NOMO-1 treated with dmso at 0.1 percent for 144 hours (cell line): ENCODE measurements at regions not wholly inside any gene's neighbourhood (a gene's known extent, or its start where the extent isn't known, plus 50 kb on each side); places are given as distances from the start of the nearest gene placed in this dataset.
"Not testable (repeated sequence)": the region's sequence is repeated elsewhere in the genome, so short reads cannot be mapped to it uniquely, and the experiment has no call there.

ENCODE experiments used
- DNase-seq: peaks from one replicate; lab custom pipeline; 2025; ENCODE audit not compliant: unreplicated experiment; lab: John Stamatoyannopoulos, UW

DNA sequence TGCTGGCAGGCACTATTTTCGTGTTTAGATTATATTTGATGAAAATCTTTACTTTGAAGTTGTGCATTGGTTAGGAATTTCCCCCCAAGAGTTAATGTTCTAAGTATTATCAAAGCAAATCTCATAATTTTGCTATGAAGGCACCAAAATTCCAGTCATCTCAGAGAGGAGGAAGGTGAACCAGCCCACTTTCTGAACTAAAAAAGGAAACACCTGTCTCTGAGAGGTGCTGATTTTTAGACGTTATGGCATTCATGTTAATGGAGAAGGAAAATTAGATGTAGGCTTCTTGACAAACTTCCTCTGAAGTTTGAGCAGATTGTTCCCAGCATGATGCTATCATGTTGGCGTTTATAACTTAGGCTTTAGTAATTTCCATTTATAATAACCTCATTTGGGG lies 432.9 kb upstream of the ACTBL2 start:
- no peak for DNase-seq

DNA sequence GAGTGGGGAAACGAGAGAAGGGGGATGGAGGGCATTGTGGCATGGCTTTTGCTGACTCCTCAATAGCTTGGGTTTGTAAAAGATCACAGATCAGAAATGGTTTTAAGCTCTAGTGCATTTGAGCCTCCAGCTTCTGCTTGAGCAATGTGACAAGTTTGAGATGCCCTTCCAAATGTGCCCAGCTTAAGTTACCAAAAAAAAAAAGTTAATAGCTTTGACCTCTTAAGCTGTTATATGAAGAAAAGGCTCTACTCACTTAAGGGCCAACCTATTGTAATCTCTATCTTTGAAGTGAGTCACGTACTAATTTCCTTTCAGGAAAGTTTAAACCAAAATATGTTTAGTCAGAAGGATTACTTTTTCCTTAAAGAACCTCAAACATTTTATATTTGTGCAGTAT lies 428.8 kb upstream of the ACTBL2 start:
- DNase-seq = no peak

DNA sequence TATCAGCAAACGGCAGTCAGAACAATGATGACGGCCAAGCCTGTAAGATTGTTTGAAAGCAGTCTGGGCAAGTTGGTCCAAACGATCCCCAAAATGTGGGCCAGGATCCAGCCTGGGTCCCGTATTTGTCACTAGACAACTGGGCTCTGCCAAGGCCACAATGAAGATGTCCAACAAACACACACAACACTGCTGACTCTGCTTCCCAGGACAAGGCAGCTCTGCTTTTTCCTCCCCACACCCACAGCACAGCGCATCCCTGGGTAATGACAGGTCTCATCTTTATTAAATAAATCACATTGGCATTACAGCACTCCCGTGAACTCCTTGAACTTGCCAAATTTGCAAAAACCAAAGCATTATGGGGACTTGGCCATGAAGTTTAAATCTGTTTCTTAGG lies 424.1 kb upstream of the ACTBL2 start:
- DNase-seq = no peak

DNA sequence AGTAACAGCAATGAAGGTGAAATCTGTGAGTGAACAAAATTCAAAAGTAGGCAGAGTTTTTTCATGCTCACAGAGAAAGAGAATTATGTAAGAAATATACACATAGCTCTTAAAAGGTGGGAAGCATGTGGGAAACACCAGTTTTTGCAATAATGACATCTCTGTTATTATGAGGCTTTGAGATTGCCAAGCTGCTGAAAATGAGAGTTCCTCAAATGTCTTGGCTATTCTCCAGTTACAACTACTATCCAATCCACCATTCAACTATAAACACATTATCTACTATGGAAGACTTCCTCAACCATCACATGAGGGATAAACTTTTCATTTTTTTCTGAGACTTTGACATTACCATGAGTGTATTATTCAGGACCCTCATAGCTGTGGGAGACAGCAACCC lies 420.8 kb upstream of the ACTBL2 start:
- DNase-seq = no peak

DNA sequence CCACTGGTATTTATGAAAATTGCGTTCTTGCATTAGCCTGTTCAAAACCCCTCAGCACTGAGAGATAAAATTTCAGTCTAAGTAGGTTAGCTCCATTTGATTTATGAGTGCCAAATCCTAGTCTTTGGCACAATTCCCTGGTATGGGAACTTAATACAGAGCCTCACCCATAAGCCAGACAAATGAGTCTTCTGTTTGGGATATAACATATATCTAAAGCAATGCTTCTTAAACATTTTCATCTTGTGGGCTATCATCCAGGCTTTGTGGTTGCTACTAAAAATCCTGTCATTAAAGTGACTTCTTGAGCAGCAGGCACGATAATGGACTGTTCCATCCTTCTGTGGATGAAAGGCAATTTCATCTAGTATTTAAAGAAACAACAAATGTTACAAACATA lies 419.5 kb upstream of the ACTBL2 start:
- DNase-seq = no peak

DNA sequence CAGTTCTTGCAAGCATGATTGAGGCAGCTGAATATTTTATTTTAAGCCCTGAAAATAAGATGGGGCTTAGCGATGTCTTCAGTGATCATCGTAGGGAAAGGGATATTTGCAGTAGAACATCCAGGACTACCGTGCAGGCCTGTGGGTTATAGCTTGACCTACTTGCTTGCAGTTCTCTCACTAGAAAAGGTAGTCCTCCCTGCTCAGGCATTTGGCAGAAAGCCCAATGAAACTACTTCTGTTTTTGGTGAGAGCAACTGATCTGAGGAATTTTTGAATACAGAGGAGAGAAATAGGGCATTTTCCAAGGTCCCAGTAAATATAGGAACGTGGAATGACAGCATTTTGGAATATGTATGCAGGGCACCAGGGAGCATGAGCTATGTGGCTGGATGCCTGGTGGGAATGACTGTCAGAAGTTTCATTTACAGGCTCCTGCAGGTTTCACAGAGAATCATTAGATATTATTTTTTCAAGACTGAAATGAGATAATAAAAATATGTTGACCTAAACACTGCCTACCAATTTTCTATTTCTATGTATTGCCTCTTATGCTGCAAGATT lies 417.9 kb upstream of the ACTBL2 start:
- DNase-seq = no peak

DNA sequence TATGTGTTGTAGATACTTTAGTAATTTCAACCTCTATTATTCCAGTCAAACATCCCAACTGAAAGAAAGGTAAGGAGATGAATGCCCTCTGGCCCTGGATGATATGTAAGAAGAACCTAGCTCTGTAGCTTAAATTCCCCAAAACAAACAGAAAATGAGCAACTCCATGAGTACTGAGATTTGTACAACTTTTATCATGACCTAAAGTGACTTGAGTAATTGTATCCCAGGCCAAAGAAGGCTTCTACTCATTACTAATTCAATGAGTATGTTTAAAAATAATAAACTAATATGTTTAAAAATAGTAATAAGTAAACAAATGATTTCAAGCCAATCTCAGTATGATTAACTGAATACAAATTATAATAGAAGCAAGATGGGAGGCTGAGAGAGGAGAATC lies 414.0 kb upstream of the ACTBL2 start:
- no peak for DNase-seq

DNA sequence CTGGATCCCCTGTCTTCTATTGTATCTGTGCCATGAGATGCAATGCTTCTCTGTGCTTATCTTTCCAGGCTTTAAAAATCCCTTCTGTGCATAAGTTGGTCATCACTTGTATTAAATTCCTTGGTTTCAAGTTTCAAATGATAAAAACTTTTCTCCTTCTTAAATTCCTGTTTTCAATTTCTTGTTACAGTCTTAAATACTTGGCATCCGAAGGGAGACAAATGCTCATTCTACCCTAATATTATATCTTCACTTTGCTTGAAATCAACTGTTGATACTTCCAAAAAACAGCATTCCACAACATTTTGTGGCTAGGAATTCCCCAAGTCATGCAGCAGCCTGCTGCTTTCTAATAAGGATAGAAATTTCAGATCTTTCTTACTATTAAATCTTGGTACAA lies 413.2 kb upstream of the ACTBL2 start:
- DNase-seq = no peak

DNA sequence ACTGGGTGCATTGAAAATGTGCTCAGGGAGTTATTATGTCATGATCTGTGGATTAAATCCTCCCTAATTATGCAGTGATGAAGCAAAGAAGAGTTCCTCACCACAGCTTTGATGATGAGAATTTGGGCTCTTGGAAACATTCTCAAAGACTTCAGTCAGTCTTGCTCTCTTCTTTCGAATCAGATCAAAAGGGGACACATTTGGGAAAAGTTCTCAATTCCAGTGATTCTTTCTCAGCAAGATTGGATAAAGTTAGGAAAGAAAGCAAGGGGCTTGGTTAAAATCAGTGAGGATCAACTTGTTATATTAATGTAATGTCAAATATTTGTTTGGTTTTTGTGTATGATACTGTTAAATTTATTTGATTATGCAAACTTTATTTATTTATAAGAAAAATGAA lies 411.3 kb upstream of the ACTBL2 start:
- DNase-seq = no peak

DNA sequence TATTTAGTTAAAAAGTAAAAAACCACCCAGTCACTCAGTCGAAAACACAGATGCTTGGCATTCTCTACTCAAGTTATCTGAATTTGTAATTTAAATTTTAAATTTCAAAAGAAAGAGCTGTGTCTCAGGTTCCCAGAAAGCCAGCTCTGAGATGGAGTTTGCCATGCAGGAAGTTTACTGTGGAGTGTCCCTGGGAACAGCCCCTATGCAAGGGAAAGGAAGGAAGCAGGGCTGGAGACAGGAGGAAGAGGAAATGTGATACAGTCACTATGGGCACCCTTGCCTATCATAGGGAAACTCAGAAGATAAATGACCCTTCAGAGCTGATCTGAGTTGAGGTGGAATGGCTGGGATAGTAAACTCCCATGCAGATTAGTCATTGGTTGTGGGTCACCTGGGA lies 408.8 kb upstream of the ACTBL2 start:
- DNase-seq = no peak

DNA sequence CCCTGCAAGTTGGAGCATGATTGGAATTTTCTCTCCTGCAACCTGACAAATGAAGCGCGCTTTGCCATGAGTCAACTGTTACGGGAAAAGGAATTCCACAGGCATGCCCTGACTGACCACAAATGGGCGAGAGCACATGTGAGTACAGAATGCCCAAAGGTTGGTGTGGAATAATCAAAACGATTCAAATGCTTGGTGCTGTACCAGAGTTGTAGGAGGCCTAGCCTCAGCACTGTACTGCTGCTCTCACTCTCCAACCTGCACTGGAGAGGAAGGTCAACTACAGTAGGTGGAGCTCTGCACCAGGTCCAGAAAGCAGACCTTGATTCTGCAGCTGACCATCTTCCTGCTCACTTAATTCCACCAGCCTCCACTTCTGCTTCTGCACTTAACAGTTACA lies 406.9 kb upstream of the ACTBL2 start:
- no peak for DNase-seq

DNA sequence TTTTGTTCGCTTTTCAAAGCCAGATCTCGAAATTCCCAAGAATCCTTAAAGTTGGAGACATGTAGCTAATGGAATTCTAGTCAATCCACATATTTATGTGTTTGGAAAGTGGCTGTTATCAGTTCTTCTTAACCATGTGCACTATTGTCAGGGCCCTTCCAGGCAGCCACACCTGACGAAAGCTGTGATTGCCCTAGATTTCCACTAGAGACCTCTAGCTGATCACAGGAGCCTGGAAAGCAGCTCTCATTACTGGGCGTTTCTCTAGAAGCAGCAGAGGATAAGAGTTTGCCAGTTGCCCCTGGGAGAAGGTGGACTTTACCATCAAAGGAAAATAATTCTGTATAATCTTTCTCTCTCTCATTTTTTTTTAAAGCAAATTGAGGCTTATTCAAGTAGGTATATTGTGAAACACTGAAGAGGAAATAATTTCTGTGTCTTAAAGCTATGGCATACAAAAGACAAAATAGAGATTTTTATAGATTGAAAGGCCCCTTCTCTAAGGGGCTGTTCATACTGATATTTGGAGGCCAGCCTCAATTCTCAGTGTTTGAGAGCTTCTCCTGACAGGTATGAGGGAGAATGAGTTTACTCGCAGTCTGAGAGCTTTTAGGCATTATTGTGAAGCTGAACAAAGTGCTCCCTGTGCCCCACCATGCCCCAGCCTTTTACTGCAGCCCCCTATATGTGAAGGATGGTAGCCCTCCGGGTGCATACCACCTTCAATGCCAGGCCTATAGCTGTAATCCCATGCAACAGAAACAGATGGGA lies 405.4 kb upstream of the ACTBL2 start:
- DNase-seq = no peak

DNA sequence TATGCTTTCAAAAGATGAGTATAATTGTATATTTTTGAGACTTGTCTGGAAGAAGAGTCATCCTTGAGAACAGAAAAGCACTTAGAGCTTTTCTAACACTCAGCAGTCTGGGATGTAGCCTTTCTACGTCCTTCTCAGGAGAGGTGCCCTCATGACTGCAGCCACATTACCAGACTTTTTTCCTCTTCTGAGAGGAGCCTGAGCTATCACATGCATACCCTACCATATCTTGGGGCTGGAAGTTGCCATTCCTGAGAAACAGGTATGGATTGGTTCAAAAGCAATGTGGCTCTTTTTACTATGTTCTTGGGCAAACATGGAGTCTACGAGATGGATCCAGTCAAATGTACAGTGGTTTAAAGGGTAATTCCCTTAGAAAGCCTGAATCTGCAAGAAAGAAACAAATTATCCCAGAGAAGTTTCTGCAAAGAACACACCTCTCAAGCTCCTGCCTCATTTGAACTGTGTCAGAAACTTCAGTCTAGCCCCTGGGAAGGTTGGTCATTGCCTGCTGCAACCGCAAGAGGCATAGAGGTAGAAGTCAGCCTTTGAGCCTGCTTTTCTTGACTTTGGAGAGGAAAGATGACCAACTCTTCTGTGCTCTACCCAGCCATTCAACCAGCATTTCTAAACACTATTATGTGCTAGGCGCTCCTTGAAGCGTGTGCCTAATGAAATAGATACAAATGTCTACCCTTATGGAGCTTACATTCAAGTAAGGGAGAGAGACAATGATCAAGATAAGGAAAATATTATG lies 401.9 kb upstream of the ACTBL2 start:
- DNase-seq = no peak

DNA sequence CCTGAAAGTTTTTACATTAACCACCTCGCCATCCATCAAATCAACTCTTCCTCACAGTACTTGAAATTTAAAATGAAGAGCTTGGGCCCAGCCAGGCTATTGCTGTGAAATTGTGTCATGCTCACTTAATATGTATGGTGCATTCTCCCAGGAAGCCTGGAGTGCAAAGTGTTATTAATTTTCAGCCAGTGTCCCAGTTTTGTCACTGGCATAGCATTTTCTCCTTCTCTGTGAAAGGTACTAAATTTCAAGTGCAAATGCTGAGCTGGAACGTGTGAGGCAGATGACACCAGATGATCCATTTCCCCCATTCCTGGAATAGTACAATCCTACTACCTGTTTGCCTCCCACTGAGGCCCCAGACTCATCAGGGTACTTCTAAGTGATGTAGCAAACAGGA lies 397.6 kb upstream of the ACTBL2 start:
- no peak for DNase-seq

DNA sequence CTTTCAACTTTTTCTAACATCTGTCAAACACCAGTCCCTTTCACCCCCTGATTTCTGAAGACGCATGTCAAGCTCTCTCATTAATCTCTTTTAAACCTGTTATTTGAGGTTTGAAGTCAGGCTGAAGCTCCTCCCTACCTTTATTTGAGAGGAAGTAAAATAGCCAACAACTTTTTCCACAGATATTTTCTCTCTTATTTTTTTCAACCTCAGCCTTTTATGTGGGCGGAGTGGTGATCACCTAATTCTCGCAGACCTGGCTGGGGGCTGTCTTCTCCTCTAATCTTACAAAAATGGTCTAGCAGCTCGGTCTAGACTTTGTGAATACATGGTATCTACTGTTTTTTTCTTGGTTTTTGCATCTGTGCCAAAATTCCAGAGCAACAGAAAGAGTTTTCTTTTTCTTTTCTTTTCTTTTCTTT lies 395.7 kb upstream of the ACTBL2 start:
- no peak for DNase-seq

DNA sequence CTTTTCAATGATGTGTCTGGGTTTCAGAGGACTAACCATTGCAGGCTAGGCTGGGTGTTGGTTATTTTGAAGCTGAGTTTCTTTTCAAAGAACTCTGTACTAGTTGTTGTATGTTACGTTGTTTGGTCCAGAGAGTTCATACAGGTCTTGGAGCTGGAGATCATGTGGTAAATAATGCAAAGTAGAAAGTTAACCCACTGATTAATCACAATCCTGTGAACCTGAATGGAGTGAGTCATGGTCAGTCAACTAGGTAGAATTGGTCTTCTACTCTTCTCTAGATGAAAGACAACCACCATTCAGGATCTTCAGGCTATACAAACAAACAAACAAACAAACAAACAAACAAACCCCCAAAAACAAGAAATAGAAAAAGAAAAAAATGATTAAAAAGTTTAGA lies 388.9 kb upstream of the ACTBL2 start:
- no peak for DNase-seq

DNA sequence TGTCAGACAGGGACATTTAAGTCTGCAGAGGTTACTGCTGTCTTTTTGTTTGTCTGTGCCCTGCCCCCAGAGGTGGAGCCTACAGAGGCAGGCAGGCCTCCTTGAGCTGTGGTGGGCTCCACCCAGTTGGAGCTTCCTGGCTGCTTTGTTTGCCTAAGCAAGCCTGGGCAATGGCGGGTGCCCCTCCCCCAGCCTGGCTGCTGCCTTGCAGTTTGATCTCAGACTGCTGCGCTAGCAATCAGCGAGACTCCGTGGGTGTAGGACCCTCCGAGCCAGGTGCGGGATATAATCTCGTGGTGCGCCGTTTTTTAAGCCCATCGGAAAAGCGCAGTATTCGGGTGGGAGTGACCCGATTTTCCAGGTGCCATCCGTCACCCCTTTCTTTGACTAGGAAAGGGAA lies 387.7 kb upstream of the ACTBL2 start:
- not testable (repeated sequence) for DNase-seq

DNA sequence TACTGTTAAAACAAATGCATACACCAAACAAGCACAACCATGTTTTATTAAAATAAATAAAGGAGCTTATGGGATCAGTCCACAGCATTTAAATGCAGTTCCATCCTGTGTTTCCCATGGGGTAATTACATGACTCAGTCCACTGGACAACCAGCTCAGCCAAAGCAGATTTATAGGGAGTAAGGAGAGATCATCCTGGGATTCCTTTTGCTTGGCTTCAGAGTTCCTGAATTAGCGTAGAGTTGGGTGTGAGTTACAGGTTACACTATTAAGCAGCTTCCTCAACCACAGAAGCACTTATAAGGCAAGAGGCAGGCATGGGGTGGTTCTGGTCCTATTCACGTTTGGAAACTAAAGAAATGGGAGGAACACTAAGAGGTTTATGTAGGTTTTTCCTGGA lies 381.1 kb upstream of the ACTBL2 start:
- no peak for DNase-seq

DNA sequence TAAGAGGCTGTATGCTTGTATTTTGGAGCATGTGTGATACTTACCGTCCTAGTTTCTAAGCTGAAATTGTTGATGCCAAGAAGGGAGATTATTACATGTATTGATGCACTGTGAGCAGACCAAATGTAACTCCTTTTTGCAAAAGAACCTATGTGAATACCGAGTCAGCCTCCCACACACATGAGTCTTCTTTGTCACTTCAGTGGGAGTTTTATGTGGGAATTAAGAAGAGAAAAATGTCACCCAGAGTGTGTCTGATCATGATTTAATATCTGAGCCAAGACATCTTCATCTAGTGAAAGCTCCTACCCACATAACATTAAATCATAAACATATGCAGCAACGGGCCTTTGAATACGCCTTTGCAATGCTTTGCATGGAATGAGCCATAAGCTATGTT lies 380.3 kb upstream of the ACTBL2 start:
- no peak for DNase-seq

DNA sequence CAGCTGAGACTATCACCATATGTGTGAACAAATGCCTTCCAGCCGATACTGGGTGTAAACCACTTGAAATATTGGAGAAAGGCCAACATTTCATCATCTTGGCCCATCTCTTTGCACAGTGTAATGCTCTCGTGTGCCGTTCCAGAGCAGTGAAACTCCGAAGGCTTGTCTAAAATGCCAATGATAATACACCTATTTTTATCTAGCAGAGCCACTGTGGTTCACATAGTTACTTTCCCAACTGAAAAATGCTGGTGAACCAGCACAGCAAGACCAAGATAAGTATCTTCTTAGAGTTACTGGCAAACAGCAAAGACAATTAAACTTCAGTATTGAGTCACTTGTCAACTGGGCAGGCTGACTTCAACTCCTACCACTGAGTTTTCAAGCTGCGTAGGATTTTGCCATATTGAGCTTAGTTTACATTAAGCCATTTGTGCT lies 379.9 kb upstream of the ACTBL2 start:
- no peak for DNase-seq

DNA sequence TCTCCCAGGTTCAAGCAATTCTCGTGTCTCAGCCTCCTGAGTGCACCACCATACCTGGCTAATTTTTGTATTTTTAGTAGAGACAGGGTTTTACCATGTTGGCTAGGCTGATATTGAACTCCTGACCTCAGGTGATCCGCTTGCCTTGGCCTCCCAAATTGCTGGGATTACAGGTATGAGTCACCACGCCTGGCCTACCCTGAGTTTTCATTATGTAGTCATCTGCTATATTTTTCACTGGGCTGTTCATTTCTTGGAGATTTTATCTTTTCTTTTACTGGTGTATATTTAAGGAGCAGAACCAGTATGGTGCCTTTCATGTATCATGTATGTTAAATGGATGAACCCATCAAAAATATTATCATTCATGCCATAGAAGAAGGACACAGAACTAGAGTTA lies 377.0 kb upstream of the ACTBL2 start:
- DNase-seq = no peak

DNA sequence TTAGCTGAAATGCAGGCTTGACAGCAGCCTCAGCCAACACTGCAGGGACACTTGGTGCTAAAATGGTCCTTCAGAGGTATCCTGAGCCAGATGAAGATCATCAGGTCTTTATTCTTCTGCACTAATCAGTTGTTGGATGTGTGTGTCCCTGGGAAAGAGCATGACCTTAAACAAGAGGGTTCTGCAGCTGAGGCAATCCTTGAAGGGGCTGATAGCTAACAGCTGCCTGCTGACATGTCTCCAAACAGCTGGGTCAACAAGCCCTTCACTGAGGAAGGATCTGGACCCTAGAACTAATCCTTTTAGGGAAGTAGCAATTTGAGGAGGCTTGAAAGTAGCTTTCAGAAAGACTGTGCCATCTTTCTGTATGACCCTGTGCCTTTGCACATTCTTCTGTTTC lies 376.3 kb upstream of the ACTBL2 start:
- no peak for DNase-seq
